Liver (tissue), 8 donors: ENCODE measurements at regions not wholly inside any gene's neighbourhood (a gene's known extent, or its start where the extent isn't known, plus 50 kb on each side); places are given as distances from the start of the nearest gene placed in this dataset.

Experiments used
- DNase-seq: peaks from one replicate; pipeline ENCODE4 v3.0.0-alpha.2; 2017; ENCODE audit warnings: low spot score
- H3K27ac ChIP-seq, 2 donors: one replicate each; pipeline ENCODE4 v1.7.0; 2013; ENCODE audit warnings: inconsistent platforms in 2 of 2, low read length in 2 of 2, control low read depth in 1 of 2, low read depth in 1 of 2, mild to moderate bottlenecking in 1 of 2
- H3K27me3 ChIP-seq, 4 donors: one replicate each; pipeline versions ENCODE4 v1.6.1 to v1.7.0; 2013; ENCODE audit warnings: low read length in 3 of 4, inconsistent platforms in 1 of 4, mild to moderate bottlenecking in 1 of 4, moderate library complexity in 1 of 4; ENCODE audit not compliant: control insufficient read depth in 4 of 4, insufficient read depth in 4 of 4
- H3K36me3 ChIP-seq, 4 donors: one replicate each; pipeline versions ENCODE4 v1.6.1 to v1.7.0; 2013; ENCODE audit warnings: low read length in 3 of 4, mild to moderate bottlenecking in 3 of 4, low read depth in 1 of 4, moderate library complexity in 1 of 4; ENCODE audit not compliant: control insufficient read depth in 4 of 4, insufficient read depth in 3 of 4
- H3K4me1 ChIP-seq, 4 donors: one replicate each; pipeline versions ENCODE4 v1.6.1 to v1.7.0; 2013; ENCODE audit warnings: low read length in 3 of 4, mild to moderate bottlenecking in 3 of 4, moderate library complexity in 1 of 4; ENCODE audit not compliant: control insufficient read depth in 4 of 4, insufficient read depth in 4 of 4
- H3K4me3 ChIP-seq, 3 donors: one replicate each; pipeline versions ENCODE4 v1.6.1 to v1.7.0; 2013; ENCODE audit warnings: low read length in 3 of 3, control low read depth in 1 of 3, low read depth in 1 of 3, mild to moderate bottlenecking in 1 of 3
- H3K9ac ChIP-seq, 2 donors: one replicate each; pipeline ENCODE4 v1.7.0; 2013; ENCODE audit warnings: low read length in 2 of 2, mild to moderate bottlenecking in 2 of 2, moderate library complexity in 2 of 2, control low read depth in 1 of 2, low read depth in 1 of 2
- H3K9me3 ChIP-seq, 4 donors: one replicate each; pipeline versions ENCODE4 v1.6.1 to v1.7.0; 2013; ENCODE audit warnings: low read length in 3 of 4; ENCODE audit not compliant: control insufficient read depth in 4 of 4
- EGR1 ChIP-seq, 2 donors: IDR thresholded peaks; 2 replicates each; pipeline ENCODE4 v1.6.1; 2016 to 2018; ENCODE audit warnings: antibody characterized with exemption in 2 of 2, low read depth in 2 of 2
- FOXA1 ChIP-seq: IDR thresholded peaks from 2 replicates; pipeline ENCODE4 v1.6.1; 2016; ENCODE audit warnings: antibody characterized with exemption
- FOXA2 ChIP-seq: IDR thresholded peaks from 2 replicates; pipeline ENCODE4 v1.6.1; 2016; ENCODE audit warnings: antibody characterized with exemption
- GABPA ChIP-seq, 2 donors: IDR thresholded peaks in 1 of 2; conservative IDR thresholded peaks in 1 of 2; 2 replicates each; pipeline ENCODE4 v1.6.1; 2016; ENCODE audit warnings: antibody characterized with exemption in 2 of 2, mild to moderate bottlenecking in 1 of 2, moderate library complexity in 1 of 2
- HNF4A ChIP-seq, 2 donors: conservative IDR thresholded peaks; 2 replicates each; pipeline ENCODE4 v1.6.1; 2016; ENCODE audit warnings: antibody characterized with exemption in 2 of 2, mild to moderate bottlenecking in 2 of 2
- HNF4G ChIP-seq: IDR thresholded peaks from 2 replicates; pipeline ENCODE4 v1.6.1; 2016; ENCODE audit warnings: antibody characterized with exemption
- JUND ChIP-seq, 2 donors: IDR thresholded peaks; 2 replicates each; pipeline ENCODE4 v1.6.1; 2016; ENCODE audit warnings: antibody characterized with exemption in 2 of 2
- NR2F2 ChIP-seq: IDR thresholded peaks from 2 replicates; pipeline ENCODE4 v1.6.1; 2016; ENCODE audit warnings: antibody characterized with exemption
- RAD21 ChIP-seq, 2 donors: IDR thresholded peaks; 2 replicates each; pipeline ENCODE4 v1.6.1; 2016; ENCODE audit warnings: antibody characterized with exemption in 2 of 2, mild to moderate bottlenecking in 2 of 2
- RXRA ChIP-seq, 2 donors: IDR thresholded peaks; 2 replicates each; pipeline ENCODE4 v1.6.1; 2017 to 2018; ENCODE audit warnings: antibody characterized with exemption in 2 of 2, mild to moderate bottlenecking in 1 of 2
- SP1 ChIP-seq: IDR thresholded peaks from 2 replicates; pipeline ENCODE4 v1.6.1; 2018; ENCODE audit warnings: antibody characterized with exemption, mild to moderate bottlenecking
- TAF1 ChIP-seq: conservative IDR thresholded peaks from 2 replicates; pipeline ENCODE4 v1.6.1; 2016; ENCODE audit warnings: antibody characterized with exemption, mild to moderate bottlenecking
- YY1 ChIP-seq: IDR thresholded peaks from 2 replicates; pipeline ENCODE4 v1.6.1; 2016; ENCODE audit warnings: antibody characterized with exemption, mild to moderate bottlenecking
- WGBS: extraction: QIAGEN DNeasy Blood & Tissue Kit; methylation state at CpG from one replicate; pipeline ENCODE4 v1.1.7; 2013; 5-methylcytosine and 5-hydroxymethylcytosine counted together
- TF ChIP-seq, protein P1 (sequence below): IDR thresholded peaks from 2 replicates; pipeline ENCODE4 v1.6.1; 2016; ENCODE audit warnings: antibody characterized with exemption
- TF ChIP-seq, protein P2 (sequence below): IDR thresholded peaks from 2 replicates; pipeline ENCODE4 v1.6.1; 2016; ENCODE audit warnings: antibody characterized with exemption
- TF ChIP-seq, protein P3 (sequence below): fragments of 150-350 bp; IDR thresholded peaks from 2 replicates; pipeline ENCODE4 v1.5.1; 2017; ENCODE audit warnings: improper control_type of control experiment, low read depth, low read length; ENCODE audit not compliant: missing input control
- TF ChIP-seq, protein P4 (sequence below): IDR thresholded peaks from 2 replicates; pipeline ENCODE4 v1.6.1; 2016; ENCODE audit warnings: antibody characterized with exemption
- TF ChIP-seq, protein P5 (sequence below): IDR thresholded peaks from 2 replicates; pipeline ENCODE4 v1.6.1; 2016; ENCODE audit warnings: antibody characterized with exemption, mild to moderate bottlenecking
- donor health status: healthy.
- donor health status: healthy.
- donor health status: healthy.
- donor health status: healthy.
- donor health status: healthy.

DNA sequence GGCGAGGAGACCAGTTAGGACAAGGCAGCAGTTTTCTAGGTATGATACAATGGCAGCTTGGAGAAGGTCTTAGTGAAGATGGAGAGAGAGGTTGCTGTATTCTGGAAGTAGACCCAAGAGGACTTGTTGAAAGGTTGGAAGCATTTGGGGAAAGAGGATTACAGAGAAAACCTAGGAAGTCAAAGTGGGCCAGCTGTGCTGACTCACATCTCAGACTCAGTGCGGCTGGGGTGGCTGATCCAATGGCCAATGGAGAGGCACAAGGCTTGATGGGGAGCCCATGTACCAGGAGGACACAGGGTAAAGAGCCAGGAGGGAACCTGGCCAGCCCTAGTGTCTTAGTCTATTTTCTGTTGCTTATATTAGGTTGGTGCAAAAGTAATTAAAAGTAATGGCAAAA is 194.5 kb upstream of the GALNT17 start:
- H3K4me3 ChIP-seq = no peak overlapping the region
- TF ChIP-seq FOXA1 (no peak), HNF4G (no peak), EGR1 (IDR thresholded peaks at IDR 0.05; ENCODE audit: low read depth in 2 of 2) (no peak), YY1 (no peak), TAF1 (no peak), FOXA2 (no peak), NR2F2 (no peak)
- TF ChIP-seq, protein P1, sequence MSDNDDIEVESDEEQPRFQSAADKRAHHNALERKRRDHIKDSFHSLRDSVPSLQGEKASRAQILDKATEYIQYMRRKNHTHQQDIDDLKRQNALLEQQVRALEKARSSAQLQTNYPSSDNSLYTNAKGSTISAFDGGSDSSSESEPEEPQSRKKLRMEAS = no peak
- no peaks in the 10 kb centered on the region for H3K36me3 ChIP-seq
- no peaks in the 10 kb centered on the region for H3K27me3 ChIP-seq
- no peaks in the 10 kb centered on the region for H3K4me1 ChIP-seq
- no peak overlapping the region for H3K9ac ChIP-seq
- no peak for DNase-seq
- WGBS = 94% methylated on average over 2 of the region's 2 CpGs
- peaks cover 0 to 2% (median 0%) of the 10 kb centered on the region in 4 donors for H3K9me3 ChIP-seq
- H3K27ac ChIP-seq = no peak overlapping the region

DNA sequence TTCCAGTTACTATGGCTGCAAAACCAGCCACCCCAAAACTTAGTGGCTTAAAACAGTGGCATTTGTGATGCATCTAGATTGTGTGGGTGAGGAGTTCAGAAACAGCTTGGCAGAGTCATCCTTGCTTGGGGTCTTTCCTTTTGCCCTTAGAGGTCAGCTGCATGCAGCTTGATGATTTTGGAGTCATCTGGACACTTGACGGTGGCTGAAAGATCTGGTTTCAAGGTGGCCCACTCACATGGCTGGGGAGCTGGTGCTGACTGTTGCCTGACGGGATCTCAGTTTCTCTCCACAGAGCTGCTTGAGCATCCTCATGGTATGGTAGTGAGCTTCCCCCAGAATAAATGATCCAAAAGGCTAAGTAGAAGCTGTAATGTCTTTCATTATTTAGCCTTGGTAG is 191.3 kb upstream of the GALNT17 start:
- no peaks in the 10 kb centered on the region for H3K27me3 ChIP-seq
- H3K27ac ChIP-seq = no peak overlapping the region
- no peak for DNase-seq
- H3K9ac ChIP-seq = no peak overlapping the region
- no peaks in the 10 kb centered on the region for H3K36me3 ChIP-seq
- H3K9me3 ChIP-seq = peaks cover 0 to 2% (median 0%) of the 10 kb centered on the region in 4 donors
- H3K4me1 ChIP-seq = no peaks in the 10 kb centered on the region
- TF ChIP-seq, protein P2, sequence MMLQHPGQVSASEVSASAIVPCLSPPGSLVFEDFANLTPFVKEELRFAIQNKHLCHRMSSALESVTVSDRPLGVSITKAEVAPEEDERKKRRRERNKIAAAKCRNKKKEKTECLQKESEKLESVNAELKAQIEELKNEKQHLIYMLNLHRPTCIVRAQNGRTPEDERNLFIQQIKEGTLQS = no peak
- TF ChIP-seq, protein P3, sequence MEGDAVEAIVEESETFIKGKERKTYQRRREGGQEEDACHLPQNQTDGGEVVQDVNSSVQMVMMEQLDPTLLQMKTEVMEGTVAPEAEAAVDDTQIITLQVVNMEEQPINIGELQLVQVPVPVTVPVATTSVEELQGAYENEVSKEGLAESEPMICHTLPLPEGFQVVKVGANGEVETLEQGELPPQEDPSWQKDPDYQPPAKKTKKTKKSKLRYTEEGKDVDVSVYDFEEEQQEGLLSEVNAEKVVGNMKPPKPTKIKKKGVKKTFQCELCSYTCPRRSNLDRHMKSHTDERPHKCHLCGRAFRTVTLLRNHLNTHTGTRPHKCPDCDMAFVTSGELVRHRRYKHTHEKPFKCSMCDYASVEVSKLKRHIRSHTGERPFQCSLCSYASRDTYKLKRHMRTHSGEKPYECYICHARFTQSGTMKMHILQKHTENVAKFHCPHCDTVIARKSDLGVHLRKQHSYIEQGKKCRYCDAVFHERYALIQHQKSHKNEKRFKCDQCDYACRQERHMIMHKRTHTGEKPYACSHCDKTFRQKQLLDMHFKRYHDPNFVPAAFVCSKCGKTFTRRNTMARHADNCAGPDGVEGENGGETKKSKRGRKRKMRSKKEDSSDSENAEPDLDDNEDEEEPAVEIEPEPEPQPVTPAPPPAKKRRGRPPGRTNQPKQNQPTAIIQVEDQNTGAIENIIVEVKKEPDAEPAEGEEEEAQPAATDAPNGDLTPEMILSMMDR = no peak
- TF ChIP-seq, protein P4, sequence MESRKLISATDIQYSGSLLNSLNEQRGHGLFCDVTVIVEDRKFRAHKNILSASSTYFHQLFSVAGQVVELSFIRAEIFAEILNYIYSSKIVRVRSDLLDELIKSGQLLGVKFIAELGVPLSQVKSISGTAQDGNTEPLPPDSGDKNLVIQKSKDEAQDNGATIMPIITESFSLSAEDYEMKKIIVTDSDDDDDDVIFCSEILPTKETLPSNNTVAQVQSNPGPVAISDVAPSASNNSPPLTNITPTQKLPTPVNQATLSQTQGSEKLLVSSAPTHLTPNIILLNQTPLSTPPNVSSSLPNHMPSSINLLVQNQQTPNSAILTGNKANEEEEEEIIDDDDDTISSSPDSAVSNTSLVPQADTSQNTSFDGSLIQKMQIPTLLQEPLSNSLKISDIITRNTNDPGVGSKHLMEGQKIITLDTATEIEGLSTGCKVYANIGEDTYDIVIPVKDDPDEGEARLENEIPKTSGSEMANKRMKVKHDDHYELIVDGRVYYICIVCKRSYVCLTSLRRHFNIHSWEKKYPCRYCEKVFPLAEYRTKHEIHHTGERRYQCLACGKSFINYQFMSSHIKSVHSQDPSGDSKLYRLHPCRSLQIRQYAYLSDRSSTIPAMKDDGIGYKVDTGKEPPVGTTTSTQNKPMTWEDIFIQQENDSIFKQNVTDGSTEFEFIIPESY = no peak
- TF ChIP-seq HNF4G (no peak), HNF4A (conservative IDR thresholded peaks at IDR 0.05) (no peak), SP1 (no peak), FOXA1 (no peak), RXRA (IDR thresholded peaks at IDR 0.05) (no peak), YY1 (no peak), EGR1 (IDR thresholded peaks at IDR 0.05; ENCODE audit: low read depth in 2 of 2) (no peak), GABPA (IDR thresholded peaks at IDR 0.05 in 1 of 2, conservative IDR thresholded peaks at IDR 0.05 in 1 of 2) (no peak), RAD21 (IDR thresholded peaks at IDR 0.05) (no peak), JUND (IDR thresholded peaks at IDR 0.05) (no peak), TAF1 (no peak)
- TF ChIP-seq, protein P5, sequence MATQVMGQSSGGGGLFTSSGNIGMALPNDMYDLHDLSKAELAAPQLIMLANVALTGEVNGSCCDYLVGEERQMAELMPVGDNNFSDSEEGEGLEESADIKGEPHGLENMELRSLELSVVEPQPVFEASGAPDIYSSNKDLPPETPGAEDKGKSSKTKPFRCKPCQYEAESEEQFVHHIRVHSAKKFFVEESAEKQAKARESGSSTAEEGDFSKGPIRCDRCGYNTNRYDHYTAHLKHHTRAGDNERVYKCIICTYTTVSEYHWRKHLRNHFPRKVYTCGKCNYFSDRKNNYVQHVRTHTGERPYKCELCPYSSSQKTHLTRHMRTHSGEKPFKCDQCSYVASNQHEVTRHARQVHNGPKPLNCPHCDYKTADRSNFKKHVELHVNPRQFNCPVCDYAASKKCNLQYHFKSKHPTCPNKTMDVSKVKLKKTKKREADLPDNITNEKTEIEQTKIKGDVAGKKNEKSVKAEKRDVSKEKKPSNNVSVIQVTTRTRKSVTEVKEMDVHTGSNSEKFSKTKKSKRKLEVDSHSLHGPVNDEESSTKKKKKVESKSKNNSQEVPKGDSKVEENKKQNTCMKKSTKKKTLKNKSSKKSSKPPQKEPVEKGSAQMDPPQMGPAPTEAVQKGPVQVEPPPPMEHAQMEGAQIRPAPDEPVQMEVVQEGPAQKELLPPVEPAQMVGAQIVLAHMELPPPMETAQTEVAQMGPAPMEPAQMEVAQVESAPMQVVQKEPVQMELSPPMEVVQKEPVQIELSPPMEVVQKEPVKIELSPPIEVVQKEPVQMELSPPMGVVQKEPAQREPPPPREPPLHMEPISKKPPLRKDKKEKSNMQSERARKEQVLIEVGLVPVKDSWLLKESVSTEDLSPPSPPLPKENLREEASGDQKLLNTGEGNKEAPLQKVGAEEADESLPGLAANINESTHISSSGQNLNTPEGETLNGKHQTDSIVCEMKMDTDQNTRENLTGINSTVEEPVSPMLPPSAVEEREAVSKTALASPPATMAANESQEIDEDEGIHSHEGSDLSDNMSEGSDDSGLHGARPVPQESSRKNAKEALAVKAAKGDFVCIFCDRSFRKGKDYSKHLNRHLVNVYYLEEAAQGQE = no peak
- WGBS = 88% methylated on average over 2 of the region's 2 CpGs
- H3K4me3 ChIP-seq = no peak overlapping the region
